Heart left ventricle (tissue), 13 donors: ENCODE measurements at regions not wholly inside any gene's neighbourhood (a gene's known extent, or its start where the extent isn't known, plus 50 kb on each side); places are given as distances from the start of the nearest gene placed in this dataset.

Experiments
- CTCF ChIP-seq, 12 donors: fragments of 200-600 bp; sonication (generic) in 4 of 12; IDR thresholded peaks; one replicate each; pipeline versions ENCODE4 v1.5.0 to v1.8.0; 2018 to 2022; ENCODE audit warnings: antibody characterized with exemption in 12 of 12, mild to moderate bottlenecking in 5 of 12
- POLR2A ChIP-seq, 2 donors: fragments of 450-650 bp; IDR thresholded peaks; one replicate each; pipeline ENCODE4 v1.6.1; 2017; ENCODE audit warnings: antibody characterized with exemption in 2 of 2, mild to moderate bottlenecking in 2 of 2, moderate library complexity in 2 of 2
- donor health status: ischemic (EF 13 %, LVEDD 7.1; RV severe dilation, severe dysfunction).
- donor health status: DM: no; HTN: yes; CAD: no.
- donor health status: DM: no; HTN: no; CAD: no.
- donor health status: ischemic (EF 25% LVEDD 6.9; RV normal size, moderate dysfunction).
- donor health status: ischemic (EF 25% LVEDD 5.7; RV mildly dilated, moderate dysfunction).
- donor health status: ischemic (EF 35%, LVEDD 5.7; RV mildly dilated, moderate dysfunction).
- donor health status: nonischemic (EF 11% LVEDD 7.7; RV severe dilation, severe dysfunction).
- donor health status: DM: yes; HTN: yes; CAD: no.
- donor health status: PGD.
- donor health status: ischemic (EF 29% LVEDD 5.4; RV normal size, mild dysfunction).
- donor health status: nonischemic (EF 23%, LVEDD 6.1; RV moderate dilation, normal function).

- TF ChIP-seq CTCF (IDR thresholded peaks at IDR 0.05) (no peak), POLR2A (IDR thresholded peaks at IDR 0.05) (no peak)
Observed at GRCh38 chr4:171142045-171142444, 671.2 kb upstream of the GALNTL6 start.
